Ishikawa (cell line): ENCODE measurements at regions not wholly inside any gene's neighbourhood (a gene's known extent, or its start where the extent isn't known, plus 50 kb on each side); places are given as distances from the start of the nearest gene placed in this dataset.

Source experiments
- CEBPB ChIP-seq: IDR thresholded peaks from 2 replicates; pipeline ENCODE4 v1.6.1; 2012
- CREB1 ChIP-seq: IDR thresholded peaks from 2 replicates; pipeline ENCODE4 v1.6.1; 2012; ENCODE audit warnings: low read depth
- EGR1 ChIP-seq: IDR thresholded peaks from 2 replicates; pipeline ENCODE4 v1.6.1; 2012
- EP300 ChIP-seq: IDR thresholded peaks from 2 replicates; pipeline ENCODE4 v1.6.1; 2012; ENCODE audit warnings: borderline replicate concordance
- FOXM1 ChIP-seq: IDR thresholded peaks from 2 replicates; pipeline ENCODE4 v1.6.1; 2012; ENCODE audit warnings: low read depth, borderline replicate concordance
- NFIC ChIP-seq: IDR thresholded peaks from 2 replicates; pipeline ENCODE4 v1.6.1; 2012
- RAD21 ChIP-seq: IDR thresholded peaks from 2 replicates; pipeline ENCODE4 v1.6.1; 2012; ENCODE audit warnings: low read depth
- TAF1 ChIP-seq: IDR thresholded peaks from 2 replicates; pipeline ENCODE4 v1.6.1; 2012; ENCODE audit warnings: low read depth, mild to moderate bottlenecking
- TCF12 ChIP-seq: IDR thresholded peaks from 2 replicates; pipeline ENCODE4 v1.6.1; 2012; ENCODE audit warnings: low read depth
- YY1 ChIP-seq: IDR thresholded peaks from 2 replicates; pipeline ENCODE4 v1.6.1; 2012; ENCODE audit warnings: low read depth
- ZBTB7A ChIP-seq: IDR thresholded peaks from 2 replicates; pipeline ENCODE4 v1.6.1; 2012; ENCODE audit warnings: low read depth
- TF ChIP-seq, protein P1 (sequence below): IDR thresholded peaks from 2 replicates; pipeline ENCODE4 v1.6.1; 2012; ENCODE audit warnings: low read depth, mild to moderate bottlenecking
- TF ChIP-seq, protein P2 (sequence below): IDR thresholded peaks from 2 replicates; pipeline ENCODE4 v1.6.1; 2012
- TF ChIP-seq, protein P3 (sequence below): IDR thresholded peaks from 2 replicates; pipeline ENCODE4 v1.6.1; 2012

DNA sequence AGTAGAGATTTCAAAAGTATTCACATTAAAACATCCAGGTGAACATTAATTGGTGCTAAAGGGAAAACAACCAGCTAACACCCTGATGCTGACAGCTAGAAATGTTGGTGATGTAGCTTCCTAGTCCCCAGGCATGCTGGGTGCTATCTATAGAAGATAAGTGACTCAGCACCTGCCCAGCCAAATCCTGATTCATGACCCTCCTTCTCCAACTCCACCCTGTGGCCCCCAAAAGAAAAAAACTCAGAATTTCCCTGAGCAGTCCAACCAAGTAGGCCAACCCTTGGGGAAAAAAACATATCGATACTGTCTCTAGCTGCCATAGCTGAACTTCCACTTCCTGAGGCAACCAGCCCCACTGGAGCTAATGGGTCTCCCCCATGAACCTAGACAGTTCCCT, 197.6 kb upstream of the KLF3 start:
- TF ChIP-seq RAD21 = no peak
- TF ChIP-seq ZBTB7A = no peak
- no peak for TF ChIP-seq CEBPB
- TF ChIP-seq TAF1 = no peak
- TF ChIP-seq, protein P1, sequence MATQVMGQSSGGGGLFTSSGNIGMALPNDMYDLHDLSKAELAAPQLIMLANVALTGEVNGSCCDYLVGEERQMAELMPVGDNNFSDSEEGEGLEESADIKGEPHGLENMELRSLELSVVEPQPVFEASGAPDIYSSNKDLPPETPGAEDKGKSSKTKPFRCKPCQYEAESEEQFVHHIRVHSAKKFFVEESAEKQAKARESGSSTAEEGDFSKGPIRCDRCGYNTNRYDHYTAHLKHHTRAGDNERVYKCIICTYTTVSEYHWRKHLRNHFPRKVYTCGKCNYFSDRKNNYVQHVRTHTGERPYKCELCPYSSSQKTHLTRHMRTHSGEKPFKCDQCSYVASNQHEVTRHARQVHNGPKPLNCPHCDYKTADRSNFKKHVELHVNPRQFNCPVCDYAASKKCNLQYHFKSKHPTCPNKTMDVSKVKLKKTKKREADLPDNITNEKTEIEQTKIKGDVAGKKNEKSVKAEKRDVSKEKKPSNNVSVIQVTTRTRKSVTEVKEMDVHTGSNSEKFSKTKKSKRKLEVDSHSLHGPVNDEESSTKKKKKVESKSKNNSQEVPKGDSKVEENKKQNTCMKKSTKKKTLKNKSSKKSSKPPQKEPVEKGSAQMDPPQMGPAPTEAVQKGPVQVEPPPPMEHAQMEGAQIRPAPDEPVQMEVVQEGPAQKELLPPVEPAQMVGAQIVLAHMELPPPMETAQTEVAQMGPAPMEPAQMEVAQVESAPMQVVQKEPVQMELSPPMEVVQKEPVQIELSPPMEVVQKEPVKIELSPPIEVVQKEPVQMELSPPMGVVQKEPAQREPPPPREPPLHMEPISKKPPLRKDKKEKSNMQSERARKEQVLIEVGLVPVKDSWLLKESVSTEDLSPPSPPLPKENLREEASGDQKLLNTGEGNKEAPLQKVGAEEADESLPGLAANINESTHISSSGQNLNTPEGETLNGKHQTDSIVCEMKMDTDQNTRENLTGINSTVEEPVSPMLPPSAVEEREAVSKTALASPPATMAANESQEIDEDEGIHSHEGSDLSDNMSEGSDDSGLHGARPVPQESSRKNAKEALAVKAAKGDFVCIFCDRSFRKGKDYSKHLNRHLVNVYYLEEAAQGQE = no peak
- no peak for TF ChIP-seq FOXM1
- TF ChIP-seq, protein P2, sequence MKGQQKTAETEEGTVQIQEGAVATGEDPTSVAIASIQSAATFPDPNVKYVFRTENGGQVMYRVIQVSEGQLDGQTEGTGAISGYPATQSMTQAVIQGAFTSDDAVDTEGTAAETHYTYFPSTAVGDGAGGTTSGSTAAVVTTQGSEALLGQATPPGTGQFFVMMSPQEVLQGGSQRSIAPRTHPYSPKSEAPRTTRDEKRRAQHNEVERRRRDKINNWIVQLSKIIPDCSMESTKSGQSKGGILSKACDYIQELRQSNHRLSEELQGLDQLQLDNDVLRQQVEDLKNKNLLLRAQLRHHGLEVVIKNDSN = no peak
- no peak for TF ChIP-seq EP300
- TF ChIP-seq EGR1 = no peak
- no peak for TF ChIP-seq TCF12
- no peak for TF ChIP-seq NFIC
- no peak for TF ChIP-seq CREB1
- TF ChIP-seq YY1 = no peak
- TF ChIP-seq, protein P3, sequence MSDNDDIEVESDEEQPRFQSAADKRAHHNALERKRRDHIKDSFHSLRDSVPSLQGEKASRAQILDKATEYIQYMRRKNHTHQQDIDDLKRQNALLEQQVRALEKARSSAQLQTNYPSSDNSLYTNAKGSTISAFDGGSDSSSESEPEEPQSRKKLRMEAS = no peak
